SK-N-SH treated with all-trans-retinoic acid at 6 μM for 48 hours (cell line): ENCODE measurements at regions not wholly inside any gene's neighbourhood (a gene's known extent, or its start where the extent isn't known, plus 50 kb on each side); places are given as distances from the start of the nearest gene placed in this dataset.

ENCODE experiments used
- ATAC-seq: fragments of 200-7000 bp; cut with Tn5 transposase; 3 replicates; pipeline ENCODE4 v1.9.1; 2020; ENCODE audit warnings: mild to moderate bottlenecking, moderate library complexity
- ARNTL ChIP-seq: fragments of 450-650 bp; formaldehyde crosslinking; IDR thresholded peaks from 2 replicates; pipeline ENCODE4 v1.5.0; 2020; ENCODE audit warnings: low read depth, mild to moderate bottlenecking, moderate library complexity, borderline replicate concordance
- BACH2 ChIP-seq: fragments of 250-450 bp; sonication (Bioruptor Pico); IDR thresholded peaks from 2 replicates; pipeline ENCODE4 v1.9.0; 2021; ENCODE audit warnings: mild to moderate bottlenecking, borderline replicate concordance
- CREB5 ChIP-seq: fragments of 250-450 bp; sonication (Bioruptor Pico); IDR thresholded peaks from 2 replicates; pipeline ENCODE4 v1.5.1; 2020; ENCODE audit warnings: low read depth, mild to moderate bottlenecking, moderate library complexity
- CSDC2 ChIP-seq: fragments of 250-450 bp; sonication (Bioruptor Pico); IDR thresholded peaks from 2 replicates; pipeline ENCODE4 v1.5.0; 2020; ENCODE audit warnings: mild to moderate bottlenecking, moderate library complexity
- ESRRG ChIP-seq: fragments of 250-450 bp; sonication (Bioruptor Pico); IDR thresholded peaks from 2 replicates; pipeline ENCODE4 v1.6.1; 2021; ENCODE audit warnings: mild to moderate bottlenecking
- GLIS3 ChIP-seq: fragments of 250-450 bp; sonication (Bioruptor Pico); IDR thresholded peaks from 2 replicates; pipeline ENCODE4 v1.5.0; 2020; ENCODE audit warnings: mild to moderate bottlenecking, moderate library complexity
- OSR1 ChIP-seq: fragments of 250-450 bp; sonication (Bioruptor Pico); IDR thresholded peaks from 2 replicates; pipeline ENCODE4 v1.8.0; 2022; ENCODE audit warnings: moderate library complexity, mild to moderate bottlenecking, inconsistent platforms
- PPARA ChIP-seq: fragments of 250-450 bp; sonication (Bioruptor Pico); IDR thresholded peaks from 2 replicates; pipeline ENCODE4 v1.5.0; 2020; ENCODE audit warnings: mild to moderate bottlenecking, borderline replicate concordance
- RARB ChIP-seq: fragments of 250-450 bp; sonication (Bioruptor Pico); IDR thresholded peaks from 2 replicates; pipeline ENCODE4 v1.8.0; 2021; ENCODE audit warnings: mild to moderate bottlenecking, moderate library complexity
- SNAI2 ChIP-seq: fragments of 250-450 bp; sonication (Bioruptor Pico); IDR thresholded peaks from 2 replicates; pipeline ENCODE4 v1.5.0; 2020; ENCODE audit warnings: mild to moderate bottlenecking, moderate library complexity
- TCF4 ChIP-seq: fragments of 250-450 bp; sonication (Bioruptor Pico); IDR thresholded peaks from 2 replicates; pipeline ENCODE4 v1.8.0; 2021; ENCODE audit warnings: mild to moderate bottlenecking, moderate library complexity, borderline replicate concordance
- TOX ChIP-seq: fragments of 250-450 bp; sonication (Bioruptor Pico); IDR thresholded peaks from 2 replicates; pipeline ENCODE4 v1.8.0; 2021; ENCODE audit warnings: mild to moderate bottlenecking, moderate library complexity, borderline replicate concordance
- ZC3H10 ChIP-seq: fragments of 250-450 bp; sonication (Bioruptor Pico); IDR thresholded peaks from 2 replicates; pipeline ENCODE4 v1.5.1; 2021; ENCODE audit warnings: mild to moderate bottlenecking, moderate library complexity
- ZFP3 ChIP-seq: fragments of 250-450 bp; sonication (Bioruptor Pico); IDR thresholded peaks from 2 replicates; pipeline ENCODE4 v1.5.0; 2020; ENCODE audit warnings: mild to moderate bottlenecking, moderate library complexity
- ZNF565 ChIP-seq: fragments of 450-650 bp; formaldehyde crosslinking; conservative IDR thresholded peaks from 2 replicates; pipeline ENCODE4 v1.5.0; 2020; ENCODE audit warnings: low read depth, mild to moderate bottlenecking, moderate library complexity
- ZNF70 ChIP-seq: fragments of 450-650 bp; formaldehyde crosslinking; IDR thresholded peaks from 2 replicates; pipeline ENCODE4 v1.5.0; 2020; ENCODE audit warnings: mild to moderate bottlenecking, moderate library complexity
- ZNF8 ChIP-seq: fragments of 450-650 bp; formaldehyde crosslinking; IDR thresholded peaks from 2 replicates; pipeline ENCODE4 v1.5.0; 2020; ENCODE audit warnings: mild to moderate bottlenecking, moderate library complexity
- TF ChIP-seq, protein P1 (sequence below): fragments of 250-450 bp; sonication (Bioruptor Pico); IDR thresholded peaks from 2 replicates; pipeline ENCODE4 v1.5.1; 2021; ENCODE audit warnings: mild to moderate bottlenecking, moderate library complexity
- TF ChIP-seq, protein P2 (sequence below): fragments of 250-450 bp; sonication (Bioruptor Pico); IDR thresholded peaks from 2 replicates; pipeline ENCODE4 v1.8.0; 2020; ENCODE audit warnings: mild to moderate bottlenecking, moderate library complexity, borderline replicate concordance
- TF ChIP-seq, protein P3 (sequence below): fragments of 250-450 bp; sonication (Bioruptor Pico); IDR thresholded peaks from 2 replicates; pipeline ENCODE4 v1.5.0; 2020; ENCODE audit warnings: mild to moderate bottlenecking, moderate library complexity
- TF ChIP-seq, protein P4 (sequence below): fragments of 250-450 bp; sonication (Bioruptor Pico); IDR thresholded peaks from 2 replicates; pipeline ENCODE4 v1.8.0; 2021; ENCODE audit warnings: low read depth, mild to moderate bottlenecking, moderate library complexity, borderline replicate concordance

DNA sequence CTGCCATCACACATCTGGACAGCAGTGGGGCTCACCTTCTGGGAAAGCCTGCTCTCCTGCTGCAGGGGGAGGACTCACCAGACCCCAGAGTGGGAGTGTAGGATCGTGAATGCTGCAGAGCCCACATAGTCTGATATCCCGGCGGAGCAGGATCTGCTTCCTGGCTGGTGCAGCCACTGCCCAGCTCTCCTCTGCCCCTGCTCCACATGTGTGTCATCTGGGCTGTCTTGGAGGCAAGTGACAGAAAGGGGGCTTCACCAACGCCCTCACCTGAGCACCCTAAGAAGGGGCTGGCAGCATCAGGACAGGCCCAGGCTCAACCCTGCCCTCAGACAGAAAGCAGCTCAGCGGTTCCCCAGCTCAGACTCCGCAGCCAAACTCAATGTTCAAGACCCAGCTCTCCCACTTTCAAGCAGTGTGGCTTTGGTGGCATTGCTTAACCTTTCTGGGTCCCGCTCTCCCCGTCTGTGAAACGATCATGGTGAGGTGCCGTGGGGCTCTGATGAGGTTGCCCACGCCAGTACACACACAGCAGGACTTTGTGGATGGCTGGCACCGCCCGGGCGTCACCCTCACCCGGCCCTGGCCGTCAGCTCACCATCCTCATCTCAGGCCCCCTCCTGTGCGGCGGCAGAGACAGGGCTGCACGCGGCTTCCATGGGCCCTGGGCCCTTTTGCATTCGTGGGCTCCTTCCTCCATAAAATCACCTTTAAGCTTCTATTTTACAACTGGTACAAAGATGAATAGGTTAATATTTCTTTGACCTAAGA is 91.0 kb upstream of the SFSWAP start:
- no peak for TF ChIP-seq RARB (CRISPR knock-in tag)
- no peak for TF ChIP-seq SNAI2
- no peak for TF ChIP-seq CREB5 (CRISPR knock-in tag)
- no peak for TF ChIP-seq ZC3H10 (CRISPR knock-in tag)
- TF ChIP-seq ARNTL: no peak
- TF ChIP-seq BACH2 (CRISPR knock-in tag): no peak
- TF ChIP-seq TCF4 (CRISPR knock-in tag): no peak
- TF ChIP-seq PPARA: no peak
- no peak for TF ChIP-seq ZNF70 (CRISPR knock-in tag)
- no peak for TF ChIP-seq GLIS3 (CRISPR knock-in tag)
- no peak for ATAC-seq

- TF ChIP-seq CSDC2 (no peak), TOX (no peak), ESRRG (CRISPR knock-in tag) (no peak), RARB (CRISPR knock-in tag) (no peak), OSR1 (no peak), ZC3H10 (CRISPR knock-in tag) (no peak)
- ATAC-seq: no peak
Measured at GRCh38 chr12:131620520-131620919, 90.4 kb upstream of the SFSWAP start.

GRCh38 chr12:131620946-131621681 is 89.8 kb upstream of the SFSWAP start:
- no peak for ATAC-seq
- TF ChIP-seq GLIS3 (CRISPR knock-in tag): no peak
- TF ChIP-seq ZNF8 (CRISPR knock-in tag): no peak
- no peak for TF ChIP-seq OSR1
- TF ChIP-seq ZFP3 (CRISPR knock-in tag): no peak
- no peak for TF ChIP-seq ZNF565 (CRISPR knock-in tag)
- TF ChIP-seq ZC3H10 (CRISPR knock-in tag): no peak
- no peak for TF ChIP-seq PPARA
- TF ChIP-seq CSDC2: no peak
- TF ChIP-seq, protein P1, sequence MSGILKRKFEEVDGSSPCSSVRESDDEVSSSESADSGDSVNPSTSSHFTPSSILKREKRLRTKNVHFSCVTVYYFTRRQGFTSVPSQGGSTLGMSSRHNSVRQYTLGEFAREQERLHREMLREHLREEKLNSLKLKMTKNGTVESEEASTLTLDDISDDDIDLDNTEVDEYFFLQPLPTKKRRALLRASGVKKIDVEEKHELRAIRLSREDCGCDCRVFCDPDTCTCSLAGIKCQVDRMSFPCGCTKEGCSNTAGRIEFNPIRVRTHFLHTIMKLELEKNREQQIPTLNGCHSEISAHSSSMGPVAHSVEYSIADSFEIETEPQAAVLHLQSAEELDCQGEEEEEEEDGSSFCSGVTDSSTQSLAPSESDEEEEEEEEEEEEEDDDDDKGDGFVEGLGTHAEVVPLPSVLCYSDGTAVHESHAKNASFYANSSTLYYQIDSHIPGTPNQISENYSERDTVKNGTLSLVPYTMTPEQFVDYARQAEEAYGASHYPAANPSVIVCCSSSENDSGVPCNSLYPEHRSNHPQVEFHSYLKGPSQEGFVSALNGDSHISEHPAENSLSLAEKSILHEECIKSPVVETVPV (CRISPR knock-in tag): no peak
- TF ChIP-seq ESRRG (CRISPR knock-in tag): no peak
- TF ChIP-seq, protein P2, sequence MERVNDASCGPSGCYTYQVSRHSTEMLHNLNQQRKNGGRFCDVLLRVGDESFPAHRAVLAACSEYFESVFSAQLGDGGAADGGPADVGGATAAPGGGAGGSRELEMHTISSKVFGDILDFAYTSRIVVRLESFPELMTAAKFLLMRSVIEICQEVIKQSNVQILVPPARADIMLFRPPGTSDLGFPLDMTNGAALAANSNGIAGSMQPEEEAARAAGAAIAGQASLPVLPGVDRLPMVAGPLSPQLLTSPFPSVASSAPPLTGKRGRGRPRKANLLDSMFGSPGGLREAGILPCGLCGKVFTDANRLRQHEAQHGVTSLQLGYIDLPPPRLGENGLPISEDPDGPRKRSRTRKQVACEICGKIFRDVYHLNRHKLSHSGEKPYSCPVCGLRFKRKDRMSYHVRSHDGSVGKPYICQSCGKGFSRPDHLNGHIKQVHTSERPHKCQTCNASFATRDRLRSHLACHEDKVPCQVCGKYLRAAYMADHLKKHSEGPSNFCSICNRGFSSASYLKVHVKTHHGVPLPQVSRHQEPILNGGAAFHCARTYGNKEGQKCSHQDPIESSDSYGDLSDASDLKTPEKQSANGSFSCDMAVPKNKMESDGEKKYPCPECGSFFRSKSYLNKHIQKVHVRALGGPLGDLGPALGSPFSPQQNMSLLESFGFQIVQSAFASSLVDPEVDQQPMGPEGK (CRISPR knock-in tag): no peak
- TF ChIP-seq, protein P3, sequence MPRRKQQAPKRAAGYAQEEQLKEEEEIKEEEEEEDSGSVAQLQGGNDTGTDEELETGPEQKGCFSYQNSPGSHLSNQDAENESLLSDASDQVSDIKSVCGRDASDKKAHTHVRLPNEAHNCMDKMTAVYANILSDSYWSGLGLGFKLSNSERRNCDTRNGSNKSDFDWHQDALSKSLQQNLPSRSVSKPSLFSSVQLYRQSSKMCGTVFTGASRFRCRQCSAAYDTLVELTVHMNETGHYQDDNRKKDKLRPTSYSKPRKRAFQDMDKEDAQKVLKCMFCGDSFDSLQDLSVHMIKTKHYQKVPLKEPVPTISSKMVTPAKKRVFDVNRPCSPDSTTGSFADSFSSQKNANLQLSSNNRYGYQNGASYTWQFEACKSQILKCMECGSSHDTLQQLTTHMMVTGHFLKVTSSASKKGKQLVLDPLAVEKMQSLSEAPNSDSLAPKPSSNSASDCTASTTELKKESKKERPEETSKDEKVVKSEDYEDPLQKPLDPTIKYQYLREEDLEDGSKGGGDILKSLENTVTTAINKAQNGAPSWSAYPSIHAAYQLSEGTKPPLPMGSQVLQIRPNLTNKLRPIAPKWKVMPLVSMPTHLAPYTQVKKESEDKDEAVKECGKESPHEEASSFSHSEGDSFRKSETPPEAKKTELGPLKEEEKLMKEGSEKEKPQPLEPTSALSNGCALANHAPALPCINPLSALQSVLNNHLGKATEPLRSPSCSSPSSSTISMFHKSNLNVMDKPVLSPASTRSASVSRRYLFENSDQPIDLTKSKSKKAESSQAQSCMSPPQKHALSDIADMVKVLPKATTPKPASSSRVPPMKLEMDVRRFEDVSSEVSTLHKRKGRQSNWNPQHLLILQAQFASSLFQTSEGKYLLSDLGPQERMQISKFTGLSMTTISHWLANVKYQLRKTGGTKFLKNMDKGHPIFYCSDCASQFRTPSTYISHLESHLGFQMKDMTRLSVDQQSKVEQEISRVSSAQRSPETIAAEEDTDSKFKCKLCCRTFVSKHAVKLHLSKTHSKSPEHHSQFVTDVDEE (CRISPR knock-in tag): no peak
- TF ChIP-seq, protein P4, sequence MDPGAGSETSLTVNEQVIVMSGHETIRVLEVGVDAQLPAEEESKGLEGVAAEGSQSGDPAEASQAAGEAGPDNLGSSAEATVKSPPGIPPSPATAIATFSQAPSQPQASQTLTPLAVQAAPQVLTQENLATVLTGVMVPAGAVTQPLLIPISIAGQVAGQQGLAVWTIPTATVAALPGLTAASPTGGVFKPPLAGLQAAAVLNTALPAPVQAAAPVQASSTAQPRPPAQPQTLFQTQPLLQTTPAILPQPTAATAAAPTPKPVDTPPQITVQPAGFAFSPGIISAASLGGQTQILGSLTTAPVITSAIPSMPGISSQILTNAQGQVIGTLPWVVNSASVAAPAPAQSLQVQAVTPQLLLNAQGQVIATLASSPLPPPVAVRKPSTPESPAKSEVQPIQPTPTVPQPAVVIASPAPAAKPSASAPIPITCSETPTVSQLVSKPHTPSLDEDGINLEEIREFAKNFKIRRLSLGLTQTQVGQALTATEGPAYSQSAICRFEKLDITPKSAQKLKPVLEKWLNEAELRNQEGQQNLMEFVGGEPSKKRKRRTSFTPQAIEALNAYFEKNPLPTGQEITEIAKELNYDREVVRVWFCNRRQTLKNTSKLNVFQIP: no peak
